ENCODE measurements at regions not wholly inside any gene's neighbourhood (a gene's known extent, or its start where the extent isn't known, plus 50 kb on each side); places are given as distances from the start of the nearest gene placed in this dataset.

GRCh38 chr20:6450841-6451240 is 316.6 kb upstream of the BMP2 start:
- WGBS, 2 donors, result 47 to 54% methylated on average over 4 of the region's 4 CpGs
- intact Hi-C loops (cut with DNase I; ENCODE audit: low total_unique reads), result no loop called here
- TF ChIP-seq CTCF (IDR thresholded peaks at IDR 0.05) (no peak), POLR2A (IDR thresholded peaks at IDR 0.05) (no peak)
- DNase-seq (ENCODE audit: low spot score in 2 of 2), result no peak
- no peak overlapping the region for H3K4me3 ChIP-seq (ENCODE audit: low read depth, poor library complexity, severe bottlenecking)

GRCh38 chr20:6440443-6440799 is 317.6 kb upstream of the FERMT1 start:
- intact Hi-C loops (cut with DNase I; ENCODE audit: low total_unique reads), result no loop called here

GRCh38 chr20:6439737-6440442 is 317.1 kb upstream of the FERMT1 start:
- 50 to 60% methylated on average over 3 of the region's 3 CpGs for WGBS, 2 donors
- intact Hi-C loops (cut with DNase I; ENCODE audit: low total_unique reads), result no loop called here
- H3K4me3 ChIP-seq (ENCODE audit: low read depth, poor library complexity, severe bottlenecking), result no peak overlapping the region
- no peak for DNase-seq (ENCODE audit: low spot score in 2 of 2)
- TF ChIP-seq CTCF (IDR thresholded peaks at IDR 0.05) (no peak), POLR2A (IDR thresholded peaks at IDR 0.05) (no peak)

More at GRCh38 chr20:6440443-6440799, 317.6 kb upstream of the FERMT1 start:
- TF ChIP-seq CTCF (IDR thresholded peaks at IDR 0.05), result no peak
- TF ChIP-seq POLR2A (IDR thresholded peaks at IDR 0.05), result no peak
- 69 to 83% methylated on average over 5 of the region's 5 CpGs for WGBS, 2 donors
- H3K4me3 ChIP-seq (ENCODE audit: low read depth, poor library complexity, severe bottlenecking), result no peak overlapping the region
- no peak for DNase-seq (ENCODE audit: low spot score in 2 of 2)

- intact Hi-C loops (cut with DNase I; ENCODE audit: low total_unique reads), result no loop called here
- TF ChIP-seq POLR2A (IDR thresholded peaks at IDR 0.05), result no peak
- TF ChIP-seq CTCF (IDR thresholded peaks at IDR 0.05), result no peak
Observed at GRCh38 chr20:6434131-6434530, 311.3 kb upstream of the FERMT1 start.

GRCh38 chr20:6430381-6430780 is 307.6 kb upstream of the FERMT1 start:
- DNase-seq (ENCODE audit: low spot score in 2 of 2), result no peak
- TF ChIP-seq CTCF (IDR thresholded peaks at IDR 0.05) (no peak), POLR2A (IDR thresholded peaks at IDR 0.05) (no peak)
- no peak overlapping the region for H3K4me3 ChIP-seq (ENCODE audit: low read depth, poor library complexity, severe bottlenecking)
- intact Hi-C loops (cut with DNase I; ENCODE audit: low total_unique reads), result no loop called here

More at GRCh38 chr20:6434131-6434530, 311.3 kb upstream of the FERMT1 start:
- DNase-seq (ENCODE audit: low spot score in 2 of 2), result no peak
- H3K4me3 ChIP-seq (ENCODE audit: low read depth, poor library complexity, severe bottlenecking), result no peak overlapping the region
- WGBS, 2 donors, result 67 to 96% methylated on average over 2 of the region's 2 CpGs
